ENCODE measurements at regions not wholly inside any gene's neighbourhood (a gene's known extent, or its start where the extent isn't known, plus 50 kb on each side); places are given as distances from the start of the nearest gene placed in this dataset.

GRCh38 chr1:219060798-219061197, 112.9 kb upstream of the LYPLAL1 start:
- TF ChIP-seq RAD21 (IDR thresholded peaks at IDR 0.05 in 1 of 2, conservative IDR thresholded peaks at IDR 0.05 in 1 of 2; ENCODE audit: low read depth in 2 of 2, low read length in 2 of 2) (no peak), TAF1 (IDR thresholded peaks at IDR 0.05; ENCODE audit: low read depth, low read length) (no peak), EP300 (IDR thresholded peaks at IDR 0.05; ENCODE audit: borderline replicate concordance in 1 of 2, low read depth in 2 of 2, low read length in 2 of 2) (no peak)
